ENCODE measurements at regions not wholly inside any gene's neighbourhood (a gene's known extent, or its start where the extent isn't known, plus 50 kb on each side); places are given as distances from the start of the nearest gene placed in this dataset.

- in situ Hi-C loops (cut with HindIII; ENCODE audit: low pct_unique_long_range_greater_than_20kb, low sequenced_read_pairs) = no loop called here
Observed at GRCh38 chr6:9172096-9172495, 736.8 kb upstream of the SLC35B3 start.

GRCh38 chr6:9168669-9169068 lies 733.3 kb upstream of the SLC35B3 start:
- in situ Hi-C loops (cut with HindIII; ENCODE audit: low pct_unique_long_range_greater_than_20kb, low sequenced_read_pairs) (no loop called here), intact Hi-C loops (cut with micrococcal nuclease; ENCODE audit: unreplicated experiment) (no loop called here)
- Histone ChIP-seq H3K4me1 (ENCODE audit: control insufficient read depth, insufficient read depth, low read length) (no peaks in the 10 kb centered on the region), H3K4me3 (ENCODE audit: low read depth in 2 of 2, low read length in 2 of 2) (no peak overlapping the region), H3K27ac (ENCODE audit: low read length) (no peak overlapping the region), H3K27me3 (ENCODE audit: control insufficient read depth, insufficient read depth, low read length) (no peaks in the 10 kb centered on the region), H3K36me3 (ENCODE audit: control insufficient read depth, insufficient read depth, low read length) (no peaks in the 10 kb centered on the region), H3K9me3 (ENCODE audit: control insufficient read depth, insufficient read depth, low read depth, low read length) (peaks cover 4% of the 10 kb centered on the region; the same call in 1 of the 2 replicates)
- ATAC-seq = no peak
- TF ChIP-seq CTCF (IDR thresholded peaks at IDR 0.05) (no peak), TCF7L2 (IDR thresholded peaks at IDR 0.05; ENCODE audit: low read depth, low read length) (no peak), REST (IDR thresholded peaks at IDR 0.05; ENCODE audit: insufficient read depth in 1 of 2, low read depth in 2 of 2, low read length in 1 of 2) (no peak), SIN3A (IDR thresholded peaks at IDR 0.05; ENCODE audit: borderline replicate concordance, insufficient read depth, low read depth, low read length) (no peak), POLR2AphosphoS5 (IDR thresholded peaks at IDR 0.05; ENCODE audit: low read depth, low read length) (no peak)
- BruUV-seq (replicated peaks) = no TSS peak
- no peak for DNase-seq (ENCODE audit: low read depth, low spot score)
- ChIA-PET CTCF (no interaction called here), POLR2A (no interaction called here)

More at GRCh38 chr6:9172096-9172495, 736.8 kb upstream of the SLC35B3 start:
- no TSS peak for BruUV-seq (replicated peaks)
- no peaks in the 10 kb centered on the region for H3K4me1 ChIP-seq (ENCODE audit: control insufficient read depth, insufficient read depth, low read length)
- ATAC-seq (no peak), DNase-seq (ENCODE audit: low read depth, low spot score) (no peak)
- CTCF ChIA-PET = no interaction called here
- H3K36me3 ChIP-seq (ENCODE audit: control insufficient read depth, insufficient read depth, low read length) = no peaks in the 10 kb centered on the region
- no peak overlapping the region for H3K27ac ChIP-seq (ENCODE audit: low read length)
- H3K4me3 ChIP-seq (ENCODE audit: low read depth in 2 of 2, low read length in 2 of 2) = no peak overlapping the region
- H3K9me3 ChIP-seq (ENCODE audit: control insufficient read depth, insufficient read depth, low read depth, low read length) = no peaks in the 10 kb centered on the region
- intact Hi-C loops (cut with micrococcal nuclease; ENCODE audit: unreplicated experiment) = no loop called here
- TF ChIP-seq REST (IDR thresholded peaks at IDR 0.05; ENCODE audit: insufficient read depth in 1 of 2, low read depth in 2 of 2, low read length in 1 of 2) = no peak
- no peak for TF ChIP-seq SIN3A (IDR thresholded peaks at IDR 0.05; ENCODE audit: borderline replicate concordance, insufficient read depth, low read depth, low read length)
- no peak for TF ChIP-seq CTCF (IDR thresholded peaks at IDR 0.05)
- no peak for TF ChIP-seq POLR2AphosphoS5 (IDR thresholded peaks at IDR 0.05; ENCODE audit: low read depth, low read length)
- TF ChIP-seq TCF7L2 (IDR thresholded peaks at IDR 0.05; ENCODE audit: low read depth, low read length) = no peak
- no peaks in the 10 kb centered on the region for H3K27me3 ChIP-seq (ENCODE audit: control insufficient read depth, insufficient read depth, low read length)
- POLR2A ChIA-PET = no interaction called here

All from Panc1 (cell line).